ENCODE measurements at regions not wholly inside any gene's neighbourhood (a gene's known extent, or its start where the extent isn't known, plus 50 kb on each side); places are given as distances from the start of the nearest gene placed in this dataset.
"Not testable (repeated sequence)": the region's sequence is repeated elsewhere in the genome, so short reads cannot be mapped to it uniquely, and the experiment has no call there.

- no peak for DNase-seq (ENCODE audit: low read depth)
Measured at GRCh38 chr5:96528826-96529474, 95.9 kb upstream of the PCSK1 start.

DNA sequence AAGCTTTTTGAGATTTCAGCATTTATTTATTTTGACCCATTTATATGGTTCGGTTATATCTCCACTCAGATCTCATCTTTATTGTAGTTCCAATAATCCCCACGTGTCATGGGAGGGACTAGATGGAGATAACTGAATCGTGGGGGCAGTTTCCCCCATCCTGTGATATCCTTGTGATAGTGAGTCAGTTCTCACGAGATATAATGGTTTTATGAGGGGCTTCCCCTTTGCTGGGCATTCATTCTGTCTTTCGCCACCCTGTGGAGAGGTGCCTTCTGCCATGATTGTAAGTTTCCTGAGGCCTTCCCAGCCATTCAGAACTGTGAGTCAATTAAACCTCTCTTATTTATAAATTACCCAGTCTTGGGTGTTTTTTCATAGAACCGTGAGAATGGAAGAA lies 96.5 kb upstream of the PCSK1 start:
- DNase-seq (ENCODE audit: low read depth), result no peak

GRCh38 chr5:96530901-96531300 lies 97.9 kb upstream of the PCSK1 start:
- no peak for DNase-seq (ENCODE audit: low read depth)

DNA sequence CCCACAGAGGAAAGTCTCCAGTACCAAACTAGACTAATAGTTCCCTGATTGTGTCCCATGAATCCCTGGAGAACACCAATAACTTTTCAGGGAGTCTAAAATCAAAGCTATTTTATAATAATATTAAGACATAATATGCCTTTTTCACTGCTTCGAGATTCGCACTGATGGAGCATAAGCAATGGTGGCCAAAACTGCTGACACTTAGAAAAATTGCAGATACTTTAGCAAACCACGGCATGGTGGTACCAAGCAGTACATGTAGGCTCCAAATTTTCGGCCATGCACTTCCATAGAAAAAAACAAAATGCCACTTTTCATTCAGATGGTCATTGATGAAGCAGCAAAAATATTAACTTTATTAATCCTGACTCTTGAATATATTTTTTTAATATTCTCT lies 100.3 kb upstream of the PCSK1 start:
- no peak for DNase-seq (ENCODE audit: low read depth)

DNA sequence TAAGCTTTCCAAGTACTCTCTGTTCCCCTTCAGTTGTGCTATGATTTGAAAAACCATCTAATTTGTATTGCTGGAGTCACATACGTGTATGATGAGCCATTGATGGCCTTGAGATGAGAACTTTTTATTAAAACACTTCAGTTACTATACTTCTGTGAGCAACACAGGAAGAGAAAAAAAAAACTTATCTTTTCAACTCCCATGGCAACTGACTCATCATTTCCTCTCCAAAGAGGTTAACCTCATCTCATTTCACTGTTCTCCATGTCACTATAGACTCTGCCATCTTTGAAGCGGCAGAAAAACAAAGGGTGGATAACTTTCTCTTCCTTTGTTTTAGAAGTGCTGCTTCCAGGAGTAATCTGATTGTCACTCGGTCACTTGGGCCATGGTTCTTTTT lies 104.3 kb upstream of the PCSK1 start:
- DNase-seq (ENCODE audit: low read depth), result peak; percentile 26

- DNase-seq (ENCODE audit: low read depth), result no peak
Measured at GRCh38 chr5:96538808-96539250, 105.8 kb upstream of the PCSK1 start.

- no peak for DNase-seq (ENCODE audit: low read depth)
Measured at GRCh38 chr5:96546120-96546519, 113.1 kb upstream of the PCSK1 start.

DNA sequence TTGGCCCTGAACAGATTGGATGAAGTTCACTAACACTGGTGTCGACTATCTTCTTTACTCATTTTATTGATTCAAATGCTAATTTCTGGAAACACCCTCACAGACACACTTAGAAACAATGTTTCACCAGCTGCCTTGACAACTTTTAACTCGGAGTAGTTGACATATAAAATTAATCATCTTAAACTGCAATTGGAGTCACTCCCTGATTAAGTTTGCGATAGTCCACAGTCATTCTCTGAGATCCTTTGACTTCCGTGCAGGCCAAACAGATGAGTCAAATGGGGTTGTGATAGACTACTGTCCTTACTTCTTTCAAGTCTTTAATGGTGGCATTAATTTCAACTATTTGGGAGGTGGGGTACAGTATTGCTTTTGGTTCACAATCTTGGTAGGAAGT lies 114.4 kb upstream of the PCSK1 start:
- no peak for DNase-seq (ENCODE audit: low read depth)

GRCh38 chr5:96548905-96549304 lies 113.3 kb upstream of the CAST start:
- peak; percentile 26 for DNase-seq (ENCODE audit: low read depth)

- DNase-seq (ENCODE audit: low read depth), result not testable (repeated sequence)
Measured at GRCh38 chr5:96560857-96561256, 101.3 kb upstream of the CAST start.

DNA sequence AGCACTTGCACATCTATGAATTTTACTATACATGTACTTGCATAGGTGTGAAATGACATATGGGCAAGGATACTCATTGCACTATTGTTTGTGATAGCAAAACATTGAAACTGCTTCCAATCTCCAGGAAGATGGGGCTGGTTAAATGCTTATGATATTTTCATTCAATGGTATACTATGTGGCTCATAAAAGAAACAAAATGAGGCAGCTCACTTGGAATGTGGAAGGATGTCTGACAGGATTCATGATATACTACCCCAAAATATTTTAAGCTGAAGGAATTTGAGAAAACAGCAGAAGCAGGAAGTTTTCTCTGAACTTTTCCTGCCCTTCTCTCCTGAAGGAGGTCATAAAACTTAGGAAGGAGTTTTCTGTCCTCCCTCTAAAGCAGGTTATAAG lies 99.6 kb upstream of the CAST start:
- no peak for DNase-seq (ENCODE audit: low read depth)

DNA sequence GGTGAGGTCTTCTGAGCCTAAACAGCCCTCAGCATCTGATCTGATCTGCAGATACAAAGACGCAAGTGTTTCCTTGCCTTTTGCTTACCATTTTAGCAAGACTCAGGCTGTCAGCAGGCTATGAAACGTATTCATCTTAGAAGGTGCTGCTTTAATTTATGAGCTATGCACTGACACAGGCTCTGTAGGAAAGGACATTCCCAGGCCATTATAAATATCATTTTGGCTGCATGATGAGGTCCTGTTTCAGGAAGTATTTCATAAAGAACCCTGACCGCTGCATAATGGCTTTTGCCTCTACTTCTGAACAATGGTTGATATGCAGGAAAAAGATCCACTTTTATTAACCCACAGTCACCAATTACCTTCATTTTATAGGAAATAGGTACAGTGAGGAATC lies 98.4 kb upstream of the CAST start:
- no peak for DNase-seq (ENCODE audit: low read depth)

DNA sequence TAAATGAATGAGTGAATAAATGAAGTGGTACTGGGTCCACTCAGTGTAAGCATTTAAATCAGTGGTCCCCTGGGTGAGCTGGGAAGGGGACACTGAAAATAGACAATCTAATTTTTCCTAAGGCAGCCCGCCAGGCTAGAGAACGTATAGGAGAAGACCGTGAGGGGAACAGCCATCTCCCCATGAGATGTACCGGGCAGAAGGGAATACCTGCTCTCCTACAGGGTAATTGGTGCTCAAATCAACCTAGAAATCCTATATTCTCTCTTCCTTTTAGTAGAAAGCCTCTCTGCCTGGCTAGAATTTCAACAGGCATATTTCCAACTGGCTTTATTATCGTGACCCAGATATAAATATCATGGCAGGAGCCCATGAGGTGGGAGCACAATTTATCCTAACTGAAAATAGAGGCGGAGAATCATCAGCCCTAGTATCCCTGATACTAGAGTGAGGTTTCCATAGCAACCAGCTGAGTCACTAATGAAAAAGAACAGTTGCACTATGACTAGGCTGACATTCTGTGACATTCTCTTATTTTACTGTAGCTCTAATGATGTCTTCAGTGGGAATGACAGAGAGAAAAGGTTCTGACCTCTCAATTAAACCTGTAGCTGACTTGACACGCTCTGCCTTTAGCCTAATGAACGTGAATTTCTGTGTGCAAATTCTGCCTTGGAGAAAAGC lies 96.5 kb upstream of the CAST start:
- peak; percentile 69 for DNase-seq (ENCODE audit: low read depth)

DNA sequence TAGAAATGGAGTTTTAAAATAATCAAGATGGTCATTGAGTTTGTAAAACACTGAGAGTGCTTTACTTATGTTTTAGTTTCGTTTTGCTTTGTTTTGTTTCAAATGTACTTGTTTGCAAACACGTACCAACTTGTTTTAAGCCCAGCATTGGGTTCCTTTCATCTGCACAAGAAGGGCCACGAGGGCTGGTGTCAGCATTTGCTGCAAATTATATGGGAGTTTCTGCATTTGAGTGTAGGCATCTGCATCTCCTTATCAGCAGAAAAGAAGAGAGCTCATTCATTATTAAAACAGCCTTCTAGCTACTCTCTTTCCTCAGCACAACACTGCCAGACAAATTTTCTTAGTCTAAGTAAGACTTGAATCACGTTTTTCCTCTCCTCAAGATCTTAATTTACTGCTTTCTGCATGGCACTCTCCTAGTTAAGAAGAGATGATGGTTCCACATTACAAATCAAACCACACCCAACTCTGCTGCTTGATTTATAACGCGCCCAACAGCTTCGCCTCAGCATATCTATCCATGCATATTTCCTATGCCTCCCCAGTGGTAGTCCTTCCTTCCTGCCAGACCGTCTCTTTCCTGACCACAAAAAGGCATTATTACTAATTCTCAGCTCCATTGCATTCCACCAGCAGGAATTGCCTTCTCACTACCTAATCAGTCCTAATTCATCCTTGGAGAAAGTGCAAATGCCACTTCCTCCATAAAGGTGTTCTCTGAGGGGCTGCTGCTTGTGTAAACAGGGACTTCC lies 95.2 kb upstream of the CAST start:
- DNase-seq (ENCODE audit: low read depth), result no peak

DNA sequence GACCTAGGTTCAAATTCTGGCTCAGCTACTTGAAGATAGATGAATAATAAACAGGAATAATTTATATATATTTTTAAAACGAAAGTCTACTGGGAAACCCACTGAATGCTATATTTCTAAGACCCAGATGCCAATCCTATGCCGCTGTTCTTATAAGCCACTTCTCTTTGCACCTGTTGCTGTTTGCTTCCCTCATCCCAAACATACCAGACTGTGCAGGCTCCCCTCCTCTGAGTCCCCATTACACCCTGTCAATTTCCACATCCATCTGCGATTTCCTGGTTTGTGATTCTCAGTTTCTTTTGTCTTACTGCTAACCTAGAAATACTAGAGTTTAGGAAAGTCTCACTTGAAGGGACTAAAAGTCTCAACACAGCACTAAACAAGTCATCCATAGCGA lies 92.8 kb upstream of the CAST start:
- DNase-seq (ENCODE audit: low read depth), result no peak

DNA sequence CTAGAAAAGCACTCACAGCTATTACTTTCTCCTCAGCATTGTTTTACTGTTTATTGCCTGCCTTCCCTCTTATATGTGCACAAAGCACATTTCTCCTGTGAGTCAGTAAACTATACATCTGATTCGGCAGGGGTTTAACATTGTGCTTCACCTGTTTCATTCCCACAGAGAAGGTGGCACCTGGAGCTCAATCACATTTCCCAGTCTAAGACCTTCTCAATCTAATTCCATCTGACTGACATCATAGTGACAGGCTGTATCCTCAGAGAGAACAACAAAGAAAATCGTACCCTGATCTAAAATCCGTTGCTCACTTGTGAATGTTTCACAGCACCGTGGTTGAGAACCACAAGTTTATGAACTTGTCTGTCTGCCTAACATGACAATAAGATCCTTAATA lies 92.4 kb upstream of the CAST start:
- DNase-seq (ENCODE audit: low read depth), result no peak

DNA sequence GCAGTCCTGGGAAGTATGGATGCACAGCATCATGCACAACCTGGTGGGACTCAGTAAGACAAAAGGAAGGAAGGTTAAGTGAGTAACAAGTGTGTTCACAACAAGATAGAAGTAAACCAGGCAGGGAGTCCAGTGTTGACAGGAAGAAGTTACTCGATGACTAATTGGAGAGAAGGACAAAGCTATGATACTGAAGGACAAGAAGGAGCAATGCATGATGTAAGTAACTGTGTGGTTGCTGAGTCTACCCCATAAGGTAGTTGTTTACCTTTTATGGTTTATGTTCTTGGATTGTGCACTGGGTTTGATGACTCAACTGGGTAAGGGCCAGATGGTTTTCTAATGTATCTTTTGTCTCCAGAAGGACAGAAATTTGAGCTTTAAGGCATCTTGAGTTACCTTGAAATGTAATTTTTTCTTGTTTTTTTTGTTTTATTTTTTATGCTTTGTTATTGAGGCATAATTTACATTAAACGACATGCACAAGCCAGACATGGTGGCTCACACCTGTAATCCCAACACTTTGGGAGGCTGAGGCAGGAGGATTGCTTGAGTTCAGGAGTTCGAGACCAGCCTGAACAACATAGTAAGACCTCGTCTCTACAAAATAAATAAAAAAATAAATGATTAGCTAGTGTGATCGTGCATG lies 89.2 kb upstream of the CAST start:
- DNase-seq (ENCODE audit: low read depth), result peak; percentile 83

GRCh38 chr5:96573513-96573894 lies 88.7 kb upstream of the CAST start:
- no peak for DNase-seq (ENCODE audit: low read depth)

- DNase-seq (ENCODE audit: low read depth), result no peak
Measured at GRCh38 chr5:96576876-96577275, 85.3 kb upstream of the CAST start.

DNA sequence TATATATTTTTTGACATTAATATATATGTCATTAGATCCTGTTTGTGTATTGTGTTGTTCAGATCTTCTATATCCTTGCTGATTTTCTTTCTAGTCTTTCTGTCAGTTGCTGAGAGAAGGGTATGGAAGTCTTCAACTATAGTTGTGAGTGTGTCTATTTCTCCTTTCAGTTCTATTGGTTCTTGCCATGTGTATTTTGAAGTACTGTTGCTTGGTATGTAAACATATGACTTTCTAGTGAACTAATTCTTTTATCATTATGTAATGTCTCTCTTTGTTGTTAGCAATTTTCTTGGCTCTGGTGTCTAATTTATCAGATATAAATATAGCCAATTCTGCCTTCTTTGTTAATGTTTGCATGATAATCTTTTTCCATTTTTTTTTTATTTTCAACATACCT lies 84.3 kb upstream of the CAST start:
- DNase-seq (ENCODE audit: low read depth), result no peak

DNA sequence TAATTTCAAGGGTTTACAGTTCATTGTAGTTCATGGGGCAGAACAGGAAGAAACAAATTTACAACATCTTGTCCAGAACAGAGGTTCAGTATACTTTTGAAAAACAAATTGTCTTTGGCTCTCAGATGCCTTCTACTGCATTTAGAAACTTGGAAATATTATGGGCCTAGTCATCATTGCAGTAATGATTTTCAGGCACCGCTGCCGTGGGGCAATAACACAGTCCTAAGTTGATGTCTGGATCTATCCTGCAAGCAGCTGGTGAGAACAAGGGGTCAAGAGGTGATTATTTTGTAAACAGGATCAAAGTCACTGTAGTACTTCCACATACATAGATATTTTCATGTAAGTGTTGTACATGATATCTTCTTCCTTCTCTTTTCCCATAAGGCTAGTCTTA lies 82.5 kb upstream of the CAST start:
- no peak for DNase-seq (ENCODE audit: low read depth)

DNA sequence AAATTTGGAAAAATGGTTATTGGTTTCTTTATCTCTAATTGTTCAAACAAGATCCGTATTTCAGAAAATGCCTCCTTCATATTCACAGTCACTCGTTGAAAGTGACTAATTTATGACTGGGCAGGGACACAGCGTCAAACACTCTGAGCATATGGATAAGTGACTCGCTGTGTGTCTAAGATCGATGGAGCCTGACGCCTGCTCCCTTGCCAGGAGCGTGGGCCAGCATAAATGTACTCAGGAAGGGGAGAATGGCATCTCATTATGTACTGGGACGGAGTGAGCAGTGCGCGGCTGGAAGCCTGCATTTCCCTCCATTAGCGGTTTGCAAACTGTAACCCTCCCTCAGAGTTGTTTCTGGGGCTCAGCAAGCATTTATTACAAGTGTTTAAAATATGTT lies 79.8 kb upstream of the CAST start:
- no peak for DNase-seq (ENCODE audit: low read depth)

DNA sequence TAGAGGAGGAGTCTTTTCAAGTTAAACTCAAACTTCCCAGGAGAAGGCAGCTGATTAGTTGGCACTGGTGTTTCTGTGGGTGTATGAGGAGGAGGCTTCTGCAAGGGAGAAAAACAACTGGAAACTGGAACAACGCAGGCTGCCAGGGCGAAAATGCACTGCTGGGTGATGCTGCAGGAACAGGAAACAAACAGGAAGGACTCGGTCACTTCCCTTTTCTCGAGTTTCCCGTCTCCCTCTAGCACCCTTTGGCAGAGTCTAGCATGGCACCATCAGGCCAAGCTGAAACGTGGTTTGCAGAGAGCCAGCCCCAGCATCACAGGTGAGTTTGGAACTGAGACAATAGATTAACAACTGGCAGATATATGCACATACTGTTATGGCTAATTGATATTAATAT lies 77.5 kb upstream of the CAST start:
- no peak for DNase-seq (ENCODE audit: low read depth)
